GM12864 (cell line): ENCODE measurements at regions not wholly inside any gene's neighbourhood (a gene's known extent, or its start where the extent isn't known, plus 50 kb on each side); places are given as distances from the start of the nearest gene placed in this dataset.

ENCODE experiments used
- DNase-seq: peaks from one replicate; pipeline ENCODE4 v3.0.0-alpha.2; 2011; ENCODE audit warnings: low read depth
- H3K4me3 ChIP-seq: 2 replicates; pipeline ENCODE4 v1.5.1; 2011; ENCODE audit warnings: mild to moderate bottlenecking, low read depth, low read length, control low read depth
- CTCF ChIP-seq: IDR thresholded peaks from 2 replicates; pipeline ENCODE4 v1.5.1; 2011; ENCODE audit warnings: low read depth, mild to moderate bottlenecking, moderate library complexity, low read length, control low read depth, inconsistent platforms; ENCODE audit errors: missing control alignments

DNA sequence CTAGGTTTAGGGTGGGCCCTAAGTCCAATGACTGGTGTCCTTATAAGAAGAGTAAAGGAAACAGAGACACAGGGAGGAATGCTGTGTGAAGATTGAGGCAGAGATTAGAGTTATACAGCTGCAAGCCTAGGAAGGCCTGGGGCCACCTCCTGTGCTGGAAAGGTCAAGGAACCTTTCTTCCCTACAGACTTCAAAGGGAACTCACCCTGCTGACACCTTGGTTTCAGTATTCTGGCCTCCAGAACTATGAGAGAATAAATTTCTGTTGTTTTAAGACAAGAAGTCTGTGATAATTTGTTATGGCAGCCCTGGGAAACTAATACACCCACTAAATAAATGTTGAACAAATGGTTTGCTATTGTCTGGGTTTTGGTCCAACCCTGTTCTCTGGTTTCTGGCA, 102.3 kb upstream of the NEUROD1 start:
- H3K4me3 ChIP-seq: no peak overlapping the region
- no peak for TF ChIP-seq CTCF
- DNase-seq: no peak

GRCh38 chr2:181784556-181784955, 104.2 kb upstream of the NEUROD1 start:
- no peak overlapping the region for H3K4me3 ChIP-seq
- no peak for TF ChIP-seq CTCF

GRCh38 chr2:181785691-181786344, 105.5 kb upstream of the NEUROD1 start:
- no peak overlapping the region for H3K4me3 ChIP-seq
- no peak for DNase-seq
- TF ChIP-seq CTCF: no peak

More at GRCh38 chr2:181784556-181784955, 104.2 kb upstream of the NEUROD1 start:
- no peak for DNase-seq

- no peak for TF ChIP-seq CTCF
- no peak for DNase-seq
- H3K4me3 ChIP-seq: no peak overlapping the region
These were observed 104.9 kb upstream of the ITPRID2 start for GRCh38 chr2:181786371-181787228.

- no peak for TF ChIP-seq CTCF
- H3K4me3 ChIP-seq: no peak overlapping the region
- DNase-seq: no peak
These were observed 104.1 kb upstream of the ITPRID2 start for GRCh38 chr2:181787310-181788048.

- DNase-seq: no peak
- no peak for TF ChIP-seq CTCF
These were observed 102.5 kb upstream of the ITPRID2 start for GRCh38 chr2:181788897-181789555.

More at GRCh38 chr2:181788897-181789555, 102.5 kb upstream of the ITPRID2 start:
- H3K4me3 ChIP-seq: no peak overlapping the region
